GM23338 (cell line): ENCODE measurements at regions not wholly inside any gene's neighbourhood (a gene's known extent, or its start where the extent isn't known, plus 50 kb on each side); places are given as distances from the start of the nearest gene placed in this dataset.

Source experiments
- EZH2 ChIP-seq: fragments of 200-600 bp; sonication (generic); IDR thresholded peaks from one replicate; pipeline ENCODE4 v1.8.0; 2017; ENCODE audit warnings: antibody characterized with exemption, mild to moderate bottlenecking, low read depth; ENCODE audit not compliant: unreplicated experiment
- EZH2phosphoT487 ChIP-seq: fragments of 200-600 bp; sonication (generic); IDR thresholded peaks from one replicate; pipeline ENCODE4 v1.8.1; 2018; ENCODE audit warnings: antibody characterized with exemption; ENCODE audit not compliant: unreplicated experiment
- TF ChIP-seq, protein P1 (sequence below), 2 experiments: fragments of 200-600 bp in 1 of 2; sonication (generic) in 1 of 2; conservative IDR thresholded peaks; 2 replicates each; pipeline versions ENCODE4 v1.5.1 to v1.6.1; 2016 to 2017; ENCODE audit warnings: antibody characterized with exemption in 2 of 2, low read depth in 2 of 2, mild to moderate bottlenecking in 2 of 2, moderate library complexity in 1 of 2

DNA sequence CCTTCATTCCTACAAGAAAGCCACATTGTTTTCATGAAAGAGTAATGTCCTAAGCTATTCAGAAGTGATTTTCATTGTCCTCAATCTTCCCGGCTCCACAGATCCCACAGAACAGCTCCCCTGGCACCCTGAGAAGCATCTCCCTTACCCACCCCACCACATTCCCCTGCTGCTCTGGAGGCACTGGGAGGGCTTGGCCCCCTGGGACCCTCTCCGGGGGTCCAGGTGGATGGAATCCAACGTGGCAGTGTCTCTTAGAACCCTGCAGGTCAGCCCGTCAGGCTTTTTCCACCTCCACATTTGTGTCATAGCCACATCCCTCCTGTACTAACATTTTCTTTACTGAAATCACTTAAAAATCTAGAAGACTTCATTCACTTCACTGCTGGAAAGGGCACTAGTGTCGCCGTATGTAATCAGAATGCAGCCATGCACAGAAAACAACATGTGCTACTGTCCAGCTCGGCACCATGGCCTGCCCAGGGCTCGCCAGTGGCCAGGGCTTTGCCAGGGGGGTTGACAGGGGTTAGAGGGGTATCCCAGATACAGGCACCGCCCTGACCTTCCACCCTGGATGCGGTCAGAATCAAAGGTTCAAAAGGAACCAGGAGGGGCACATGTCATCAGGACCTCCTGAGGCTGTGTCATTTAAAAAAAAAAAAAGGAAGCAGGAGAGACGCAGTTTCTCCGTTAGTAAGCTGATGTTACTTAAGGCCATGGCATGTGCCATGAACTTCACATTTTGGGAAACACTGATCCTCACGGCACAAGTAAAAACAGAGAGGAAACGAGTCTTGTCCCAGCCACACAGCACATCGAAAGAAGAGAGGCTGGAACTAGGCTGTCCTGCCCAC lies 106.3 kb downstream of the LSM3 start:
- TF ChIP-seq EZH2phosphoT487 (no peak), EZH2 (no peak)
- TF ChIP-seq, protein P1, sequence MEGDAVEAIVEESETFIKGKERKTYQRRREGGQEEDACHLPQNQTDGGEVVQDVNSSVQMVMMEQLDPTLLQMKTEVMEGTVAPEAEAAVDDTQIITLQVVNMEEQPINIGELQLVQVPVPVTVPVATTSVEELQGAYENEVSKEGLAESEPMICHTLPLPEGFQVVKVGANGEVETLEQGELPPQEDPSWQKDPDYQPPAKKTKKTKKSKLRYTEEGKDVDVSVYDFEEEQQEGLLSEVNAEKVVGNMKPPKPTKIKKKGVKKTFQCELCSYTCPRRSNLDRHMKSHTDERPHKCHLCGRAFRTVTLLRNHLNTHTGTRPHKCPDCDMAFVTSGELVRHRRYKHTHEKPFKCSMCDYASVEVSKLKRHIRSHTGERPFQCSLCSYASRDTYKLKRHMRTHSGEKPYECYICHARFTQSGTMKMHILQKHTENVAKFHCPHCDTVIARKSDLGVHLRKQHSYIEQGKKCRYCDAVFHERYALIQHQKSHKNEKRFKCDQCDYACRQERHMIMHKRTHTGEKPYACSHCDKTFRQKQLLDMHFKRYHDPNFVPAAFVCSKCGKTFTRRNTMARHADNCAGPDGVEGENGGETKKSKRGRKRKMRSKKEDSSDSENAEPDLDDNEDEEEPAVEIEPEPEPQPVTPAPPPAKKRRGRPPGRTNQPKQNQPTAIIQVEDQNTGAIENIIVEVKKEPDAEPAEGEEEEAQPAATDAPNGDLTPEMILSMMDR (conservative IDR thresholded peaks at IDR 0.05; ENCODE audit: low read depth in 2 of 2) = no peak
